DMS153 (cell line): ENCODE measurements at regions not wholly inside any gene's neighbourhood (a gene's known extent, or its start where the extent isn't known, plus 50 kb on each side); places are given as distances from the start of the nearest gene placed in this dataset.
"Not testable (repeated sequence)": the region's sequence is repeated elsewhere in the genome, so short reads cannot be mapped to it uniquely, and the experiment has no call there.

Source experiments
- DNase-seq: peaks from one replicate; lab custom pipeline; 2025; lab: John Stamatoyannopoulos, UW

DNA sequence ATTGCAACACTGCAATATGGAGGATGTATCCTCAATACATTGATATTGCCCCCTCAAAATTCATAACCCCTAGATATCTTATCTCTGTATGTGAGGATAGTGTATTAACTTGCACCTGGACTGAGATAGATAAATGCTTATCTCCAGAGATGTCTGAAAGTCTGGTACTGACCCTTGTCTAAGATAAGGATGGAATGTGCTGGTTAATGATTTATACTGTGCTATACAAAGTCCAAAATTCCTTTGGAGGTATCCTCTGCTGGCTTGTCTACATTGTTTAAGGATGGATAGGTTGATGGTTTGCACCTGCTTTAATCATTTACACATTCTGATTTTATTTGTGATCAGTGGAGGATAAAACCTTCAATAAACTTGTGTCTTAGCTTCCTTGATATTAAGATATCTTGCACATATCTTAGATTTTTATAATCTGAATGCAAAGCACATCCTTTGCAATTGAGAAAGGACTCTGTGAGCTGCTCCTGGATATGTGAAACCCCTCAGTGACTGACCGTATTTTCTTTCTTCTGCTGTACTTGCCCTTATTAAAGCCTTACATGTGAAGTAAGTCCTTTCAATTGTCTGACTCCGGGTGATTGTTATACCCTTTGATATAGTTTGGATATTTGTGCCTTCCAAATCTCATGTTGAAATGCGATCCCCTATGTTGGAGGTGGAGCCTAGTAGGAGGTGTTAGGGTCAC is 430.3 kb upstream of the MAOA start:
- no peak for DNase-seq

DNA sequence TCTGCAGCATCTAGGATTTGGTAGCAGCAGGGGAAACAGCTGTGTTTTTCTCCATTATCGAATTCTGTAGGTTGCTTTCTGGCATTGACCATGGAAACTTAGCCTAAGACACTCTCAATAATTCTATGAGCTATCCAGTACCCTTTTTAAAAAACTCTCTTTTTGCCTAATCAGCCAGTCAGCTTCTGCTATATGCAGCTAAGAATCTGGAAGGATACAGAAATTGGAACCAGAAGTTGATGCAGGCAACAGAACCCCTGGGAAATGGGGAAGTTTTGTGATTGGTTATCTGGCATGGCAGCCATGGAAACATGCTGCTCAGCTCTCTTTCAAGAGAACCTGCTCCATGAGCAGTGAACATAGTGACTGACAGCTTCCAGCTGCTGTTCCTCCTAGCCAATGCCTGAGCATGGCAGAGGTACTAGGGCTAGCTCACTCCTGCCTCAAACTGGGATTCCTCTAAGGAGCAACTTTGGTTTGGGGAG is 417.6 kb upstream of the MAOA start:
- no peak for DNase-seq

DNA sequence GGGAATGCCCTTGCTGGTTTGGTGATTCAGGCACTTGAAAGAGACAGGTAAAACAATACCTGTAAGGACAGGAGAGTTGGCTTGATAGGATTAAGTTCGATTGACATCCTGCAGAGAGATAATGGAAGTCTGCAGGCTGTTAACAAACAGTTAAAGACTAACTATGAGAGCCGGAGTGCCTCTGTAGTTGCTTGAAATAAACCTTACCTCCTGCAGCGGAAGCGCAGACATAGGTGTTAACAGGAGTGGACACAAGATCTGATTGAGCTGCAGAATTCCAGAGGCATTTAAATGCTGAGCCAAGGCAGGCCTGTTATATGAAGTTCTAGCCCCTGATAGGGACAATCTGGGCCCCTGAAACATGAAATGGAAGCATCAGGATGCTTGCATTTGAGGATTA is 416.7 kb upstream of the MAOA start:
- DNase-seq = no peak

DNA sequence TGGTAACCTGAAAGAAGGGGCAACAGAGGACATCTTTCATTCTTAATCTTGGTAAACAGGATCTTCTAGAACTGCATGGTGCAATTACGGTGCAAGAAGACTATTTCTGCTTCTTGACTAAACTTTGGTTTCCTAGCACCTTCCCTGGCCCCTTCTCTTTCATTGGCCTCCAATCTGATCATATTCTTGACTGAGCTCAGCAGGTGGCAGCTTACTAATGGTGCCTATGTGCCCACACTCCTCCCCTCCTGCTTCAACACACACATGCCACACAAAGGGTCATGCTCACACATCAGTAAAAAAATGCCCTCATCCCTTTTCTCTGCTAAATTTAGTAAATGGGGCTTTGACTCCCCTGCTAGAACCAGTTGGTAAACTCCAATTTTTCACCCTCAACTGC is 400.5 kb upstream of the MAOA start:
- no peak for DNase-seq

DNA sequence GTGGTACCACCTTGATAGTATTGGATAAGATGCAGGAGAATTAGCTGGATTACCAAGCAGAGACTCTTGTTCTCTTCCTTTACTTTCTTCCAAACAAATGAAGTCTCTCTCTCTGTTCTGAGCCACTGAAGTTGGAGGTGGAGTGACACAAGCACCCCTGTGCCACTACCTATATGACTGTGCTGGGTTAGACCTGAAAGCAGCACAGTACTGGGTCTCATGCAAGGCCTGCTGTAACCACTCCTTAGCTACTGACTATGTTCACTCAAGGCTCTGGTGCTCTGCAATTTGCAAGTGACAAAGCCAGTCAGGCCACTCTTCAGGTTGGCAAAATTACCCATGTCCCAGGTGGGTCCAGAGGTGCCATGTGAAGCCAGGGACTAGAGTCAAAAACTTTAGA is 389.6 kb upstream of the MAOA start:
- no peak for DNase-seq

DNA sequence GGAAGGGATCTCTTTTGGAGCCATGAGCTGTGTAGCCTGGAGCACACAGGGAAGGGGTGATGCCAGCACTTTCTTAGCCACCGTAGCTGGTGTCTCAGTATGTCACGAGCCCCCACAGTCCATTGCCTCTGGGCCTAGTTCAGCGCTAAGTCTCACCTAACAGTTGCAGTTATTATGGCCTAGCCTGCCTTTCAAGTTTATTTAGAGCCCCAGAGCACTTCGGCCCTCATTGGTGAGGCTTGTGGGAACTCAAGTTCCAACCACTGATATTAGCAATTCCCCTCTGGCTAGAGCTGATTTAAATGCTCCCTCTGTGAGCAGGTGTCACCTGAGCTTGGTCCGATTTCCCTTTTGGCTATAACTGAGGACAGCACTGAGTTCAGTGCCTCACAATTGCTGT is 388.4 kb upstream of the MAOA start:
- DNase-seq = no peak

DNA sequence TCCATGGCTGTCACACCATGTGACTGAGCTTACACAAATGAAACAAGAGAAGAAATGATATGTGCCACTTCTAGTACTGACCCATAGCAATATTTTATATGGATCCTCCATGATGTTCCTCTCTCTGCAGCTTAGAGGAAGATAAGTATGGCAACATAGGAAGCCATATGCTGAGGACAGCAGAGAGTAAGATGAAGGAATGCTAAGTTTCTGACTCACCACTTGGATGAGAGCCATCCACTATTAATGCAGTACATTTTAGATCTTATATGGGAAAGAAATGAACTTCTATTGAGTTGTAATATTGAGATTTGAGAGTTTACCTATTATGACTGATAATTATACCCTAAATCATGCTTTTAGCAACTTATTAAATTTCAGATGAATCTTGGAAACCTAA is 386.9 kb upstream of the MAOA start:
- DNase-seq = no peak

DNA sequence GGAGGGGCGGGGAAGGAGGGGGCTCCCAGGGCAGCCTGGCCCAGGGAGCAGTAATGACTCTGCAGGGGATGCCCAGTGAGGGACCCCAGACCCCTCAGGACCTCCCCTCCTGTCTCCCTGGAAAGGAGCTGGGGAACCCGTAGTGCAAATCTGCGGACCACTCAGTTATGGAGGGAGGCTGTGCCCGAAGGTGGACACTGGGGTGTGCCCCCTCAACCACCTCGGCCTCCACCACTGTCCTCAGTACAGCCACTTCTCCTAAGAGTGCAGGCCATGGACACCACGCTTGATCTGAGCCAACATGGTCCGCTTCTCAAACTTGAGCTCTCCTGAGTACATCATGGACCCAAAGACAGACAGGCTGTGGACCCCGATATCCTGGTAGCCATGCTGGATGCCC is 378.2 kb upstream of the MAOA start:
- no peak for DNase-seq

DNA sequence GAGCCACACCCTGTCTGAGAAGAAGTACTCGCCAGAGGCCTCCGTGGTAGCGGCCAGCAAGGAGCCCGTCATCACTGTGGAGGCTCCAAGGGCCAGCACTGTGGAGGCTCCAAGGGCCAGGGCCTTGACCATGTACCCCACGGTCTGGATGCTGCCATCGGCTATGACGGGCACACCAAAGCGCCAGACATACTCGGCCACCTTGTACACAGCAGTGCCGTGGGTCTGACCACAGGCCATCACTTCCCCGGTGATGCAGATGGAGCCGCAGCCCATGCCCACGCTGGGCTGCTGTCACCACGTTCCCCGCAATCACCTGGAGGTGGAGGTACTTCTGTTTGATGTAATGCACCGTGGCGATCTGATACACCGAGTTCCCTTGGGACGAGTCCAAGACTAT is 377.7 kb upstream of the MAOA start:
- no peak for DNase-seq

DNA sequence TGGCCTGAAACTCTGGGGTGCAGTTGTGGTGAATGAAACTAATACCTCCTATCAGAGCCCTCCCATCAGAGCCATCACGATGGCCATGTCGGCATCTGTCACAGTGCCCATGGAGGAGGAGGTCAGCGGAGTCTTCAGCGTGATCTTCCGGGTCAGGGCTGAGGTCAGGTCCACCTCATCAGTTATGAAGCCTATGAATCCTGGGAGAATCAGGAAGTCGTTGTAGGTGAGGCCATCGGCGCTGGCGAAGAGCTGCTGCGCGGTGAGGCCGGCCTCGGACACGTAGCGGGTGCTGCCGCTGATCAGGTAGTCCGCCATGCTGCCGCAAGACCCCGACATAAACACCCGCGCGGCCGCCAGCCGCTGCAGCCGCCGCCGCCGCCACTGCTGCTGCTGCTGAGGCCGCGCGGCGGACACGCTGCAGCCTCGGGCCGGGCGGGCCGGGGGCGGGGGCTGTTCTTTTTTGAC is 376.7 kb upstream of the MAOA start:
- DNase-seq = no peak

DNA sequence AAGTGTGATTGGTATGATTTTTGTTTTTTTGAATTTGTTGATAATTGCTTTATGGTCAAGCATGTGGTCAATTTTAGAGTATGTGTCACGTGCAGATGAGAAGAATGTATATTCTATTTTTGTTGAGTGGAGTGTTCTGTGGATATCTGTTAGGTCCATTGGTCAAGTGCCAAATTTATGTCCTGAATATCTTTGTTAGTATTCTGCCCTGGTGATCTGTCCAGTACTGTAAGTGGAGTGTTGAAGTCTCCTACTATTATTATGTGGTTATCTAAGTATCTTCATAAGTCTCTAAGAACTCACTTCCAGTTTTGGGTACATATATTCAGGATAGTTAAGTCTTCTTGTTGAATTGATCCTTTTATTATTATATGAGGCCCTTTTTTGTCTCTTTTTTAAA is 372.9 kb upstream of the MAOA start:
- DNase-seq = no peak

DNA sequence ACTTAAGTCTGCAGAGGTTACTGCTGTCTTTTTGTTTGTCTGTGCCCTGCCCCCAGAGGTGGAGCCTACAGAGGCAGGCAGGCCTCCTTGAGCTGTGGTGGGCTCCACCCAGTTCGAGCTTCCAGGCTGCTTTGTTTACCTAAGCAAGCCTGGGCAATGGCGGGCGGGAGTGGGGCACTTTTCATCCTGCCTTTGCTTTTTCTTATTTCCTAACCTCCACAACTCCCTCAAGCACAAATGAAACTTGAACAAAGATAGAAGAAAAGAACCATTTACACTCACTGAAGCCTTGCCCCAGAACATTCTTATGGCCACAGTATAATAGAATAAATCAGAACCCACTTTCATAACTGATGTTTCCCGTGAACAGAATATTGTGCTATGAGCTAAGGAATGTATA is 344.5 kb upstream of the MAOA start:
- DNase-seq = not testable (repeated sequence)

DNA sequence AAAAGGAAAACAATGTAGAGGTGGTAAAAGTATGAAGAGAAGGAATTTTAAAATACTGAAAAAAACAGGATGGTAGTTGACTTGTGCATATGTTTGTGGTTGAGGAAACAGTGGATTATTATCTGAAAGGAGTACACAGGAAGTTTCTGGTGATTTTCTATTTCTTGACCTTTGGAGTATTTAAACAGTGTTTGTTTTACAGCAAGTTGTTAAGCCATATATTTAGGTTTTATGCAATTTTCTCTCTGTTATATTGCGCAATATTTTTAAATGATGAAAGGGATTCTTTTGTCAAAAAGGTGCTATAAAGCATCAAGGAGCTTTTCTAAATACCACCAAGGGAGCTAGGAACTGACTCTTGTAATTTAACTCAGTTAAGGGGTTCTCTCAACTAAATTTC is 343.1 kb upstream of the MAOA start:
- no peak for DNase-seq

DNA sequence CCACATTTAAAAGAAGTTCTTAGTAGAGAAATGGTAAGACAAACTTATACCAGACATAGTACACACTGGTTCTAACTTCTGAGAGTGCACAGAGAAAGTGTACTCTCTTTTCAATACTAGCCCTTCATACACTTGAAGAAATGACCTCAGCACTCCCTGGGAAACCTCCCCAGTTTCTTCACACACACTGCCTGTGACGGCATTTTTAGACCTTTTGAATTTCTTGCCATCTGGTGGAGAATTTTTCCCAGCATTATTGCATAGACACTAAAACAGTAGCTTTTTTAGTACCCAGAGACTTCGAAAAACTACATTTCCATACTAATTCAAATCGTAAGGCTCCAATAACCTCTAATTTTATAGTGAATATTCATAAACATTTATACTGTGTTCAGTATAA is 341.6 kb upstream of the MAOA start:
- DNase-seq = no peak

DNA sequence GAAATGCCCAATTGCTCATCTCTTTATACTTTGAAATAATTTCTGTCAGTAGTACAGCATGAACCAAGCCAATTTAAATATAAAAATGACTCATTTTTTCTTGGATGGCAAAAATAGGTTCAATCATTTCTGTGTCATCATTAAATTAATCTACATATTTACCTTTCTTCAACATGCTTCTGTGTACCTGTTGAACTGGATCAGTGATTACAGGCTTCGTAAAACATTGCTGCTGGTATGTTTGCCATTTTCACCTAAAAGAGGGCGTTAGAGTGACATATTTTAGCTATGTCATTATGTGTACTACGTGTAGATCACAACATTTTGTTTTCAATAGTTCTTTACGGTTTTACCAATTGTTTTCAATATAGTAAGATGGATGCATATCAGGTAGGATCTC is 340.5 kb upstream of the MAOA start:
- DNase-seq = no peak

DNA sequence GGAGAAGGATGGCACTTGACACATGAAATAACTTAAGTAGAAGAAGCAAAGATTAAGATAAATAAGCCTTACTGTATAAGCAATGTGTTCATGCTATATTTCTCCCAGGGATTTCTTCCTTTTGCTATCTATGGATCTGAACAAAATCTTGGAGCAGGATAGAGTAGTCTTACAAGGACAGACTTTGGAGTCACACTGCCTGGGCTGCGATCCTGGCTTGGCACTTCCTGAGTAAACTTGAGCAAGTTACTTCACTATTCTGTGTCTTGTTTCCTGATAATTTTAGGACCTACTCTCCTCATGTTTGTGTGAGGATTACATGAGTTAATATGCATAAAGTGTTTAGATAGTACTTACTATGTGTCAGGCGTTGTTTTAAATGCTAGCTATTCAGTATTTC is 340.0 kb upstream of the MAOA start:
- no peak for DNase-seq

DNA sequence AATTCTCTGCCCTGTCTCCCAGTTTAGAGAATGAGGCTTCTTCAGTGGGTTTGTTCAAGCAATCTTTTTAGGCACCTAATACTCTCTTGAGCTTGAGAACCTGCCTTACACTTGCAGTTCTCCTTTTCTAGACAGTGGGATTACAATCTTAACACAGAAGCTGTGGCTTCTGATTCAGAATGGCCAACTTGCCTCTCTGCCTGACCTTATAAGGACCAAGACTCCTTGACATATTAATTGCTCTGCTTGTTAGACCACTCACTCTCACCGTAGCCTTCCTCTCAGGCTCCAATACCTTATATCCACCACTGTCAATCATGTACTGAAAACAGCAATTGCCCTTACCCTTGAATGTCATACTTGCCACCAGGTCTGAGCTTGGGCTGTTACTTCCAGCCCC is 338.7 kb upstream of the MAOA start:
- no peak for DNase-seq

DNA sequence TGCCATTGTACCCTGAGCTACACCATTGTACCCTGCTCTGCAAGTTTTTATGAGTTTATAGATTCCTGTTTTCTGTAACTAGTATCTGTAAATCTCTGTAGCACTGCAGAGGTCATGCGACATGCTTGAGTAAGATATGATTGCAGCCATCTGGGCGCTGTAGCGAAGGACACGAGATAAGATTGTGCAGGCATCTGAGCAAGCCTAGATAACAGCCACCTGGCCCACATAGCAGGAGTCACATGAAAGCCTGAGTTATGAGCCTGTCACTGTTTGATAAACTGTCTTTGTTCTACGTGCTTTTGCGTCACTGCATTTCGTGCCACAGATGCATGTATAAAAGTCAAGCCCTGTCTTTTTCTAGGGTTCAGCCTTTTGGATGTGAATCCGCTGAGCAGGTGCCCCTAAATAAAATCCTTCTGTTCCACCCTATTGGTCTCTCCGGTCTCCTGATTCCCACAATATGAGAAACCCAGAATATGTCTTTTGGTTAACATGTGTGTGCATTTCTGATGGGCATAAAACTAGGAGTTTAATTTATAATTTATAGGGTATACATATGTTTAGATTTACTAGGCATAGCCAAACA is 327.6 kb upstream of the MAOA start:
- DNase-seq = no peak

DNA sequence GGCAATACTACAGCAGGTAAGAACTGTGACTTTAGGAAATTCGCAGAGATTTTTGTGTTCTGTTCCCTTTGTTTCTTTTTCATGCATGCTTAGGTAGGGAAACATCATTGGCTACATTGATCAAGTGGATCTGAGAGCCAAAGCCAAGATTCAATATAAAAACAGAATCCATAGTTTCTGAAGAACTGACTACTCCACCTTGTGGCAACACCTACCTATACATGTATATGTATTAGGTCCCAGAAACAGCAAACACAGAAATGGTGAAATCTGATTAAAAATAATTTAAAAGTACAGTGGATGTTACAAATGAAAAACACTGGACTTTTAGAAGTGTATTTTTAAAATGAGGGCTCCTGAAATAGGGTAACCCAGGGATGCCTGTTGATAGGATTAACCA is 322.6 kb upstream of the MAOA start:
- DNase-seq = no peak

DNA sequence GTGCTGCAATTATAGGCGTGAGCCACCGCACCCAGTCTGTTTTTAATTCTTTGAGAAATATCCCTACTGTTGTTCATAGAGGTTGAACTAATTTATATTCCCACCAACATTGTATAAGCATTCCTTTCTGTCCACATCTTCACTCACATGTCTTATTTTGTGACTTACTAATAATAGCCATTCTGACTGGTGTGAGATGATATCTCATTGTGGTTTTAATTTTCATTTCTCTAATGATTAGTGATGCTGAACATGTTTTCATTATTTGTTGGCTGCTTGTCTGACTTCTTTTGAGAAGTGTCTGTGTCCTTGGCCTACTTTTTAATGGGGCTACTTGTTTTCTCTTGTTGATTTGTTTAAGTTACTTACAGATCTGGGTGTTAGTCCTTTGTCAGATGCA is 310.9 kb upstream of the MAOA start:
- DNase-seq = no peak

DNA sequence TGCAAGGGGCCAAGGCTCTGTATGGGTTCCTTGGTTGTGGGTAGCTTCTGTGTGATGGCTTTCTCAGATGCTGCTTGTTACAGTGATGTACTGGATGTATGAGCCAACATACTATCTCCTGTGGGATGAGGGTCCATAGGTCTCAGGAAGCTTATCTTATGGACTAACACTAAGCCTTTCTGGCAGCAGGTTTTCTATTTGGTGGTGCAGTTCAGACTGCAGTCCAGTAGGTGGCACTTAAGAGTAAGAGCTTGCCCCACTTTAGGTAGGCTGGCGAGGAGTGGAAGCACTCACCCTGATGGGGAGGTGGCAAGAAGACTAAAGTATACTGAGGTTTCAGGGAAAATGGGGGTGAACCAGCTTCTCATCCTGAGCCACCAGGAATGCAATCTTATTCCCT is 306.7 kb upstream of the MAOA start:
- DNase-seq = peak; percentile 7

DNA sequence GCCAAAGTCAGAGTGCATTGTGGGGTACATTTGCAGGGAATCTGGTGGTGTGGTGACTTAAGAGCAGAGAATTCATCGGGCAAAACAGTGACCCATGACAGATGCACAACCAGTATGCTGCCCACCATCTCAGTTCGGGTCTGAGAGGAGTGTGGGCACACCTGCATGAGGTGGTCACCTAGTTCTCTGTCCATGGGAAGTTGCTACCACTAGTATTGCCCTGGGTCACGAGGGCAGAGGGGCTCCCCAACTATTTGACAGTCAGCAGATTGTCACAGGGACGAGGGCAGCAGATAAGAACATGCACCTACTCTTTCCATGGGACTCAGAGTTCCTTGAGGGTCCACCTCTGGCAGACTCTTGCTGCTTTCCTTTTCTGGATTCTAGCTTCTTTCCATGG is 305.2 kb upstream of the MAOA start:
- no peak for DNase-seq

DNA sequence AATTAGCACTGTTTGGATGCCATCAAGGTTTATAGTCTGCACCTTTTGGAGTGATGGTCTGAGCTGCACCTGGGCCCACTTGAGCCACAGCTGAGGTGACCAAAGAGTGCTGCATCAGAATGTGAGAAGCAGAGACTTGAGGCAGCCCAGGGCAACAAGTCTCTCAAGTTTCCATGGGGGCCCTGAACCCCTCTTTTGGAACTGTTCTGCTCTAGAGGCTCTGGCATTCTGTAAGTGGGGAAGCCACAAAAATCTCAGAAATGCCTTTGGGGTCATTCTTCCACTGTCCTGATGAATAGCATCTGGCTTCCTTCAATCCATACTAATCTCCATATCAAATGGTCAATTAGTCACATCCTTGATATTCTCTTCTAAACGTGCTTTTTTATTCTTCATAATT is 298.4 kb upstream of the MAOA start:
- DNase-seq = no peak

DNA sequence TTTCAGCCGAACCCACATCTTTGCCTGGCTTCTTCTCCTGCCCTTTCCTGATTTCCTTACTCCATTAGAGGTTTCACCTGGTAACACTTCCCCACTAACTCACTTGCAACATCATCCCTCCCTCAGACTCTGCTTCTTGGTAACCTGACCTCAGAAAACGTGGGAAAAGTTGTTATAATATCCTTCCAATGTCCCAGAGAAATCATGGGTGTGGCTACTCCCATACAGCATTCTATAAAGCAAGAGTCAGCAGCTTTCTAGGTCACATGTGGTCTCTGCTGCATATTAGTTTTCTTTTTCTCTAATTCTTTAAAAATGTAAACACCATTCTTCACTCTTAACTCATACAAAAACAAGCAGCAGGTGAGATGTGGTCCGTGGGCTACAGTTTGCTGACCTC is 283.1 kb upstream of the MAOA start:
- no peak for DNase-seq
